Uterus (tissue), 2 donors: ENCODE measurements at regions not wholly inside any gene's neighbourhood (a gene's known extent, or its start where the extent isn't known, plus 50 kb on each side); places are given as distances from the start of the nearest gene placed in this dataset.

Source experiments
- CTCF ChIP-seq, 4 experiments: fragments of 200-600 bp in 2 of 4; fragments of 450-650 bp in 2 of 4; sonication (generic) in 2 of 4; IDR thresholded peaks; one replicate each; pipeline ENCODE4 v1.5.1; 2016 to 2019; ENCODE audit warnings: antibody characterized with exemption in 4 of 4, mild to moderate bottlenecking in 2 of 4, moderate library complexity in 1 of 4
- POLR2A ChIP-seq, 2 donors: fragments of 450-650 bp; IDR thresholded peaks; one replicate each; pipeline ENCODE4 v1.6.1; 2016; ENCODE audit warnings: antibody characterized with exemption in 2 of 2, mild to moderate bottlenecking in 1 of 2, moderate library complexity in 1 of 2

GRCh38 chr9:20048437-20048836 is 259.6 kb upstream of the SLC24A2 start:
- no peak for TF ChIP-seq CTCF (IDR thresholded peaks at IDR 0.05)
- no peak for TF ChIP-seq POLR2A (IDR thresholded peaks at IDR 0.05)
